H1 (cell line): ENCODE measurements at regions not wholly inside any gene's neighbourhood (a gene's known extent, or its start where the extent isn't known, plus 50 kb on each side); places are given as distances from the start of the nearest gene placed in this dataset.

Experiments used
- CTCF ChIA-PET: fragments of 300-600 bp; sonication (Branson Sonifier 250); formaldehyde crosslinking; loops from one replicate; lab custom pipeline; 2021; ENCODE audit not compliant: partially characterized antibody; lab: Charles Lee
- POLR2A ChIA-PET: fragments of 300-600 bp; sonication (Branson Sonifier 250); formaldehyde crosslinking; loops from one replicate; lab custom pipeline; 2021; ENCODE audit warnings: inconsistent platforms; ENCODE audit not compliant: partially characterized antibody; lab: Charles Lee
- DNase-seq, 2 experiments: peaks; one replicate each; pipeline versions ENCODE4 v3.0.0 to v3.0.0-alpha.2; 2010 to 2022; ENCODE audit warnings: low spot score in 2 of 2, low read depth in 1 of 2, mixed read lengths in 1 of 2
- FAIRE-seq: peaks from 2 replicates; lab custom pipeline; 2011; peaks lifted over from hg19 to GRCh38; lab: Jason Lieb, UNC
- H2AFZ ChIP-seq: 2 replicates; pipeline ENCODE4 v1.8.1; 2012; ENCODE audit warnings: low read length, inconsistent platforms
- H2AK5ac ChIP-seq: 2 replicates; pipeline ENCODE4 v1.6.1; 2013; ENCODE audit warnings: low read depth, low read length
- H2BK120ac ChIP-seq: replicated peaks from 2 replicates; pipeline ENCODE3; 2013; ENCODE audit warnings: low read depth, low read length, inconsistent platforms
- H2BK12ac ChIP-seq: 2 replicates; pipeline ENCODE4 v1.6.1; 2013; ENCODE audit warnings: low read depth, low read length
- H2BK15ac ChIP-seq: 2 replicates; pipeline ENCODE4 v1.6.1; 2013; ENCODE audit warnings: low read length
- H2BK20ac ChIP-seq: 2 replicates; pipeline ENCODE4 v1.6.1; 2013; ENCODE audit warnings: low read length
- H2BK5ac ChIP-seq: 2 replicates; pipeline ENCODE4 v1.6.1; 2013; ENCODE audit warnings: low read depth, low read length
- H3K14ac ChIP-seq: 2 replicates; pipeline ENCODE4 v1.6.1; 2013; ENCODE audit warnings: inconsistent platforms; ENCODE audit not compliant: insufficient read length
- H3K18ac ChIP-seq: 2 replicates; pipeline ENCODE4 v1.6.1; 2013; ENCODE audit warnings: low read length; ENCODE audit errors: extremely low read depth
- H3K23ac ChIP-seq: 2 replicates; pipeline ENCODE4 v1.6.1; 2013; ENCODE audit warnings: inconsistent platforms; ENCODE audit not compliant: insufficient read length
- H3K23me2 ChIP-seq: 2 replicates; pipeline ENCODE4 v1.6.1; 2013; ENCODE audit warnings: low read depth, low read length
- H3K27ac ChIP-seq: 2 replicates; pipeline ENCODE4 v1.6.1; 2011; ENCODE audit warnings: low read depth, low read length, inconsistent platforms
- H3K27me3 ChIP-seq, 4 experiments: replicated peaks in 1 of 4; 1 replicate in 1 of 4; 2 replicates in 3 of 4; pipeline versions ENCODE4 v1.6.1 to v1.8.1; 2011 to 2013; ENCODE audit warnings: low read length in 3 of 4, mild to moderate bottlenecking in 3 of 4, inconsistent platforms in 2 of 4, mixed read lengths in 2 of 4, moderate library complexity in 1 of 4; ENCODE audit not compliant: control insufficient read depth in 3 of 4, insufficient read depth in 3 of 4; ENCODE audit errors: extremely low read depth in 1 of 4
- H3K36me3 ChIP-seq, 4 experiments: 2 replicates each; pipeline versions ENCODE4 v1.6.1 to v1.8.1; 2011 to 2013; ENCODE audit warnings: mild to moderate bottlenecking in 4 of 4, low read length in 3 of 4, moderate library complexity in 2 of 4, control low read depth in 1 of 4, inconsistent platforms in 1 of 4; ENCODE audit not compliant: insufficient read depth in 4 of 4, control insufficient read depth in 2 of 4
- H3K4ac ChIP-seq: replicated peaks from 2 replicates; pipeline ENCODE3; 2013; ENCODE audit warnings: low read length, low read depth, mixed read lengths, inconsistent platforms; ENCODE audit not compliant: insufficient read length
- H3K4me1 ChIP-seq, 4 experiments: replicated peaks in 1 of 4; 1 replicate in 1 of 4; 2 replicates in 3 of 4; pipeline versions ENCODE4 v1.6.1 to v1.8.1; 2011 to 2013; ENCODE audit warnings: low read length in 3 of 4, inconsistent platforms in 2 of 4, mixed read lengths in 1 of 4; ENCODE audit not compliant: insufficient read depth in 4 of 4, control insufficient read depth in 3 of 4
- H3K4me2 ChIP-seq, 2 experiments: 2 replicates each; pipeline versions ENCODE4 v1.6.1 to v1.8.1; 2011 to 2013; ENCODE audit warnings: low read depth in 2 of 2, low read length in 2 of 2, control low read depth in 1 of 2, inconsistent platforms in 1 of 2, mild to moderate bottlenecking in 1 of 2; ENCODE audit not compliant: insufficient read depth in 1 of 2
- H3K4me3 ChIP-seq, 4 experiments: fragments of 200-600, 300-600 bp in 1 of 4; sonication (generic), shearing (Covaris generic), sonication (Bioruptor Twin) in 1 of 4; 2 replicates each; pipeline versions ENCODE4 v1.5.1 to v1.8.1; 2011 to 2016; ENCODE audit warnings: low read length in 4 of 4, low read depth in 3 of 4, control low read depth in 2 of 4, inconsistent platforms in 2 of 4, mild to moderate bottlenecking in 2 of 4, mixed read lengths in 1 of 4, moderate library complexity in 1 of 4; ENCODE audit not compliant: insufficient read depth in 2 of 4; ENCODE audit errors: extremely low read depth in 1 of 4
- H3K56ac ChIP-seq: replicated peaks from 2 replicates; pipeline ENCODE3; 2013; ENCODE audit warnings: low read depth, mild to moderate bottlenecking, mixed read lengths, low read length, inconsistent platforms; ENCODE audit not compliant: insufficient read length
- H3K79me1 ChIP-seq: 2 replicates; pipeline ENCODE4 v1.6.1; 2013; ENCODE audit warnings: low read depth, low read length, control low read depth
- H3K79me2 ChIP-seq, 2 experiments: 2 replicates each; pipeline versions ENCODE4 v1.6.1 to v1.8.1; 2012 to 2013; ENCODE audit warnings: low read length in 2 of 2, mild to moderate bottlenecking in 2 of 2, inconsistent platforms in 1 of 2; ENCODE audit not compliant: insufficient read depth in 2 of 2, control insufficient read depth in 1 of 2
- H3K9ac ChIP-seq, 4 experiments: replicated peaks in 1 of 4; 1 replicate in 1 of 4; 2 replicates in 3 of 4; pipeline versions ENCODE4 v1.6.1 to v1.8.1; 2011 to 2013; ENCODE audit warnings: low read depth in 3 of 4, low read length in 3 of 4, control low read depth in 2 of 4, mild to moderate bottlenecking in 2 of 4, moderate library complexity in 2 of 4, inconsistent platforms in 1 of 4; ENCODE audit errors: extremely low read depth in 1 of 4
- H3K9me3 ChIP-seq, 2 experiments: 2 replicates each; pipeline versions ENCODE4 v1.6.1 to v1.8.1; 2012 to 2013; ENCODE audit warnings: mild to moderate bottlenecking in 2 of 2, moderate library complexity in 2 of 2, control low read depth in 1 of 2, inconsistent platforms in 1 of 2, low read depth in 1 of 2, low read length in 1 of 2, mixed read lengths in 1 of 2; ENCODE audit not compliant: insufficient read depth in 2 of 2
- H4K20me1 ChIP-seq, 2 experiments: replicated peaks in 1 of 2; 2 replicates each; pipeline versions ENCODE3 to v1.8.1; 2011 to 2013; ENCODE audit warnings: inconsistent platforms in 2 of 2, low read length in 2 of 2, mild to moderate bottlenecking in 1 of 2; ENCODE audit not compliant: insufficient read depth in 2 of 2, control insufficient read depth in 1 of 2
- H4K5ac ChIP-seq: 2 replicates; pipeline ENCODE4 v1.6.1; 2013; ENCODE audit warnings: low read length, low read depth, mixed read lengths, inconsistent platforms; ENCODE audit not compliant: insufficient read length
- H4K8ac ChIP-seq: 2 replicates; pipeline ENCODE4 v1.8.0; 2013; ENCODE audit warnings: mild to moderate bottlenecking, moderate library complexity, low read length, inconsistent platforms; ENCODE audit not compliant: insufficient read depth; ENCODE audit errors: extremely low read depth
- H4K91ac ChIP-seq: replicated peaks from 2 replicates; pipeline ENCODE3; 2013; ENCODE audit warnings: low read length, mixed read lengths, inconsistent platforms; ENCODE audit not compliant: insufficient read length
- ASH2L ChIP-seq: fragments of 200-600, 300-600 bp; sonication (generic); IDR thresholded peaks from one replicate; pipeline ENCODE4 v1.7.1; 2017; ENCODE audit warnings: low read length
- CBX5 ChIP-seq: fragments of 300-800, 300-1000 bp; sonication (generic); IDR thresholded peaks from 2 replicates; pipeline ENCODE4 v1.7.1; 2016; ENCODE audit warnings: antibody characterized with exemption, low read length, low read depth
- CBX8 ChIP-seq: fragments of 300-800, 300-1000 bp; sonication (generic); IDR thresholded peaks from 2 replicates; pipeline ENCODE4 v1.7.1; 2016; ENCODE audit warnings: low read depth, low read length, borderline replicate concordance
- CEBPB ChIP-seq: IDR thresholded peaks from 2 replicates; pipeline ENCODE4 v1.6.1; 2012; ENCODE audit warnings: low read depth, low read length
- JUN ChIP-seq: IDR thresholded peaks from 2 replicates; pipeline ENCODE4 v1.6.1; 2011; ENCODE audit warnings: low read depth, mild to moderate bottlenecking, improper control_type of control experiment, low read length
- JUND ChIP-seq: IDR thresholded peaks from 2 replicates; pipeline ENCODE4 v1.6.1; 2011; ENCODE audit warnings: mild to moderate bottlenecking, improper control_type of control experiment, low read length
- KDM1A ChIP-seq: fragments of 200-600, 300-600 bp; sonication (generic); IDR thresholded peaks from 2 replicates; pipeline ENCODE4 v1.7.1; 2016; ENCODE audit warnings: mild to moderate bottlenecking, low read length, borderline replicate concordance
- KDM4A ChIP-seq: IDR thresholded peaks from one replicate; pipeline ENCODE4 v1.7.1; 2012; ENCODE audit warnings: low read depth, mild to moderate bottlenecking, moderate library complexity, low read length, inconsistent platforms; ENCODE audit not compliant: severe bottlenecking
- KDM5A ChIP-seq: fragments of 200-600 bp; IDR thresholded peaks from 2 replicates; pipeline ENCODE4 v1.7.1; 2012; ENCODE audit warnings: mild to moderate bottlenecking, low read length, inconsistent platforms, mixed read lengths
- MAX ChIP-seq: IDR thresholded peaks from 2 replicates; pipeline ENCODE4 v1.6.1; 2012; ENCODE audit warnings: inconsistent platforms
- SIN3A ChIP-seq, 2 experiments: IDR thresholded peaks in 1 of 2; conservative IDR thresholded peaks in 1 of 2; 2 replicates each; pipeline ENCODE4 v1.6.1; 2011 to 2012; ENCODE audit warnings: low read length in 2 of 2, improper control_type of control experiment in 1 of 2, low read depth in 1 of 2, mild to moderate bottlenecking in 1 of 2
- SP2 ChIP-seq: IDR thresholded peaks from 2 replicates; pipeline ENCODE4 v1.6.1; 2012; ENCODE audit warnings: mild to moderate bottlenecking, low read length, inconsistent platforms
- SRF ChIP-seq: IDR thresholded peaks from 2 replicates; pipeline ENCODE4 v1.6.1; 2011; ENCODE audit warnings: mild to moderate bottlenecking, low read depth, low read length, moderate library complexity
- TAF1 ChIP-seq: IDR thresholded peaks from 2 replicates; pipeline ENCODE4 v1.6.1; 2011; ENCODE audit warnings: mild to moderate bottlenecking, low read depth, low read length
- WGBS, 2 experiments: shearing (Covaris generic) in 1 of 2; methylation state at CpG; one replicate each; pipeline versions ENCODE4 v1.1.6 to v1.1.7; 2013 to 2015; ENCODE audit warnings: low lambda C conversion rate in 2 of 2, mixed read lengths in 2 of 2, inconsistent platforms in 1 of 2, low coverage in 1 of 2, missing lambda C conversion rate in 1 of 2; ENCODE audit not compliant: insufficient replicate concordance in 2 of 2, insufficient coverage in 1 of 2, insufficient read length in 1 of 2; ENCODE audit errors: extremely low coverage in 1 of 2, missing lambda C conversion rate in 1 of 2; 5-methylcytosine and 5-hydroxymethylcytosine counted together
- TF ChIP-seq, protein P1 (sequence below): IDR thresholded peaks from 2 replicates; pipeline ENCODE4 v1.6.1; 2012; ENCODE audit warnings: inconsistent platforms

- Histone ChIP-seq H2BK12ac (no peak overlapping the region), H3K14ac (no peak overlapping the region), H3K56ac (no peak overlapping the region), H4K8ac (no peak overlapping the region), H3K23me2 (no peaks in the 10 kb centered on the region), H3K4me3 (no peak overlapping the region), H2AK5ac (no peak overlapping the region), H4K5ac (no peak overlapping the region), H3K4me2 (no peak overlapping the region), H2AFZ (no peak overlapping the region), H3K36me3 (no peaks in the 10 kb centered on the region), H3K79me2 (no peaks in the 10 kb centered on the region), H3K9ac (no peak overlapping the region), H4K20me1 (no peaks in the 10 kb centered on the region), H3K4ac (no peak overlapping the region), H2BK120ac (no peak overlapping the region), H3K18ac (no peak overlapping the region), H3K9me3 (no peaks in the 10 kb centered on the region), H3K4me1 (no peaks in the 10 kb centered on the region), H3K23ac (no peak overlapping the region), H3K79me1 (no peaks in the 10 kb centered on the region), H3K27ac (no peak overlapping the region), H2BK20ac (no peak overlapping the region), H2BK5ac (no peak overlapping the region), H2BK15ac (no peak overlapping the region), H4K91ac (no peak overlapping the region), H3K27me3 (no peaks in the 10 kb centered on the region)
- POLR2A ChIA-PET, result no interaction called here
- WGBS, 2 experiments, result 84% methylated on average over 3 of the region's 3 CpGs; no CpG with 5 or more reads in 1 of the 2 experiments
- FAIRE-seq, result no peak
- no peak for DNase-seq
- CTCF ChIA-PET, result no interaction called here
- no peak for TF ChIP-seq KDM5A
- TF ChIP-seq KDM1A, result no peak
- no peak for TF ChIP-seq SRF
- TF ChIP-seq CEBPB, result no peak
- TF ChIP-seq, protein P1, sequence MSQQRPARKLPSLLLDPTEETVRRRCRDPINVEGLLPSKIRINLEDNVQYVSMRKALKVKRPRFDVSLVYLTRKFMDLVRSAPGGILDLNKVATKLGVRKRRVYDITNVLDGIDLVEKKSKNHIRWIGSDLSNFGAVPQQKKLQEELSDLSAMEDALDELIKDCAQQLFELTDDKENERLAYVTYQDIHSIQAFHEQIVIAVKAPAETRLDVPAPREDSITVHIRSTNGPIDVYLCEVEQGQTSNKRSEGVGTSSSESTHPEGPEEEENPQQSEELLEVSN, result no peak
- TF ChIP-seq MAX, result no peak
- no peak for TF ChIP-seq JUND
- TF ChIP-seq JUN, result no peak
- no peak for TF ChIP-seq ASH2L
- no peak for TF ChIP-seq CBX5
- TF ChIP-seq KDM4A, result no peak
- no peak for TF ChIP-seq SIN3A (conservative IDR thresholded peaks at IDR 0.05 in 1 of 2, IDR thresholded peaks at IDR 0.05 in 1 of 2; ENCODE audit: low read depth in 1 of 2, low read length in 2 of 2)
- TF ChIP-seq SP2, result no peak
- no peak for TF ChIP-seq TAF1
- no peak for TF ChIP-seq CBX8
Measured at GRCh38 chrX:149092179-149092578, 412.9 kb downstream of the IDS start.
